ENCODE measurements at regions not wholly inside any gene's neighbourhood (a gene's known extent, or its start where the extent isn't known, plus 50 kb on each side); places are given as distances from the start of the nearest gene placed in this dataset.

DNA sequence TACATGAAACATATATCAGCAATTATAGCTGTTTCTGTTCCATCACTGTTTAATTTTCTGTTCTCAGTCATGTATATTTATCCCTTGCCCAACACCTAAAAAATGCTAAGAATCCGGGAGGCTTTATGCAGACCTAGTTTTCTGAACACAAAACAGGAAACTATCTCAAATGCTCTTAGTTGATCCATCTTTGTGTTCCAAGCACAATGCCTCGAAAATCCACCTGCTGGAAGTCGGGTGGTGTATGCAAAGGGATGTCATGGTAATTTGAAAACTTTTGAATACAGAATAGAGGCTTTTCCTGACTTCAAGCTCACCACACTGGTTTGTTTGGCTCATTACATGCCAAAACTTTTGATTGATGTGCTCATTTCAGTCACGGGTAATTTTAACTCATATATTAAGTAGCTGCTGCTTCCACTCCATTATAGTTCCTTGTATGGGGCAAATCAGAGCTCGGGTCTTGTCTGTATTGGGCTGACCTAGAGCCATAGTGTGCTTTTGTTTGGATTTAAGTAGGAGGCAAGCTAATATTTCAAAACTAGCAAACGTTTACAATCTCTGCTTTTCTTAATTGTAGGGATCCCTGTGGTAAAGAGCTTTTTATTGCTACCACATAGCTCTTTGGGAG is 646.5 kb upstream of the EPHA7 start:
- BruUV-seq (replicated peaks), result no TSS peak
- no peak overlapping the region for H3K9ac ChIP-seq (replicated peaks; ENCODE audit: extremely low read depth, insufficient read depth, low read length)
- no peaks in the 10 kb centered on the region for H3K79me2 ChIP-seq (ENCODE audit: control insufficient read depth, insufficient read depth, low read length)
- CTCF ChIA-PET, result interaction anchor here (1.2 kb wide), 1 partner anchor 8 kb away, joined by 4 read pairs; no protein-coding TSS in a partner anchor
- no peak overlapping the region for H3K4me3 ChIP-seq (replicated peaks in 1 of 3; ENCODE audit: insufficient read depth in 1 of 3, low read depth in 1 of 3, low read length in 3 of 3)
- dilution Hi-C loops (cut with MboI; ENCODE audit: extremely low pct_ligation_motif_present, low sequenced_read_pairs) (no loop called here), intact Hi-C loops (cut with micrococcal nuclease) (loop anchor here (5.0 kb wide), 1 partner anchor 56 kb away; no protein-coding TSS in a partner anchor)
- H4K20me1 ChIP-seq (replicated peaks; ENCODE audit: control insufficient read depth, extremely low read depth, insufficient read depth, low read length), result no peaks in the 10 kb centered on the region
- H3K4me1 ChIP-seq (ENCODE audit: control insufficient read depth, extremely low read depth, insufficient read depth, low read length), result no peaks in the 10 kb centered on the region
- H3K36me3 ChIP-seq (ENCODE audit: control insufficient read depth in 2 of 2, extremely low read depth in 1 of 2, insufficient read depth in 2 of 2, low read length in 2 of 2), result no peaks in the 10 kb centered on the region
- no peak overlapping the region for H2AFZ ChIP-seq (ENCODE audit: low read depth, low read length)
- POLR2A ChIA-PET, result no interaction called here
- H3K9me3 ChIP-seq (replicated peaks; ENCODE audit: control insufficient read depth, insufficient read depth, low read length), result no peaks in the 10 kb centered on the region
- no peak overlapping the region for H3K4me2 ChIP-seq (ENCODE audit: insufficient read depth, low read length)
- TF ChIP-seq GATA2 (IDR thresholded peaks at IDR 0.05; ENCODE audit: insufficient read depth, insufficient read length, low read depth, low read length) (no peak), POLR2A (IDR thresholded peaks at IDR 0.05; ENCODE audit: low read depth, low read length) (no peak), MYC (IDR thresholded peaks at IDR 0.05; ENCODE audit: low read depth, low read length) (no peak), EZH2 (IDR thresholded peaks at IDR 0.05; ENCODE audit: borderline replicate concordance, low read depth, low read length, severe bottlenecking) (no peak), JUN (IDR thresholded peaks at IDR 0.05; ENCODE audit: borderline replicate concordance, insufficient read depth, insufficient read length, low read depth) (no peak), FOS (IDR thresholded peaks at IDR 0.05; ENCODE audit: borderline replicate concordance, insufficient read depth, low read length) (no peak), POLR2AphosphoS5 (IDR thresholded peaks at IDR 0.05; ENCODE audit: insufficient read depth, low read depth, low read length) (no peak)
- TF ChIP-seq, protein P1, sequence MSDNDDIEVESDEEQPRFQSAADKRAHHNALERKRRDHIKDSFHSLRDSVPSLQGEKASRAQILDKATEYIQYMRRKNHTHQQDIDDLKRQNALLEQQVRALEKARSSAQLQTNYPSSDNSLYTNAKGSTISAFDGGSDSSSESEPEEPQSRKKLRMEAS (IDR thresholded peaks at IDR 0.05; ENCODE audit: insufficient read depth, insufficient read length), result no peak
- TF ChIP-seq, protein P2, sequence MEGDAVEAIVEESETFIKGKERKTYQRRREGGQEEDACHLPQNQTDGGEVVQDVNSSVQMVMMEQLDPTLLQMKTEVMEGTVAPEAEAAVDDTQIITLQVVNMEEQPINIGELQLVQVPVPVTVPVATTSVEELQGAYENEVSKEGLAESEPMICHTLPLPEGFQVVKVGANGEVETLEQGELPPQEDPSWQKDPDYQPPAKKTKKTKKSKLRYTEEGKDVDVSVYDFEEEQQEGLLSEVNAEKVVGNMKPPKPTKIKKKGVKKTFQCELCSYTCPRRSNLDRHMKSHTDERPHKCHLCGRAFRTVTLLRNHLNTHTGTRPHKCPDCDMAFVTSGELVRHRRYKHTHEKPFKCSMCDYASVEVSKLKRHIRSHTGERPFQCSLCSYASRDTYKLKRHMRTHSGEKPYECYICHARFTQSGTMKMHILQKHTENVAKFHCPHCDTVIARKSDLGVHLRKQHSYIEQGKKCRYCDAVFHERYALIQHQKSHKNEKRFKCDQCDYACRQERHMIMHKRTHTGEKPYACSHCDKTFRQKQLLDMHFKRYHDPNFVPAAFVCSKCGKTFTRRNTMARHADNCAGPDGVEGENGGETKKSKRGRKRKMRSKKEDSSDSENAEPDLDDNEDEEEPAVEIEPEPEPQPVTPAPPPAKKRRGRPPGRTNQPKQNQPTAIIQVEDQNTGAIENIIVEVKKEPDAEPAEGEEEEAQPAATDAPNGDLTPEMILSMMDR (IDR thresholded peaks at IDR 0.05; ENCODE audit: extremely low read depth in 1 of 2, insufficient read depth in 1 of 2, low read depth in 1 of 2, low read length in 2 of 2), result no peak
- H3K27me3 ChIP-seq (ENCODE audit: control insufficient read depth in 2 of 2, insufficient read depth in 2 of 2, low read length in 2 of 2), result no peaks in the 10 kb centered on the region
- DNase-seq (ENCODE audit: low read depth, low spot score) (no peak), FAIRE-seq (no peak)
- H3K9me1 ChIP-seq (replicated peaks; ENCODE audit: control insufficient read depth, extremely low read depth, insufficient read depth, low read length), result no peaks in the 10 kb centered on the region
- H3K27ac ChIP-seq (ENCODE audit: insufficient read depth, low read depth, low read length), result no peak overlapping the region
